Astrocyte (in vitro differentiated cells and primary cell): ENCODE measurements at regions not wholly inside any gene's neighbourhood (a gene's known extent, or its start where the extent isn't known, plus 50 kb on each side); places are given as distances from the start of the nearest gene placed in this dataset.

Experiments
- EZH2 ChIP-seq: IDR thresholded peaks from 2 replicates; pipeline ENCODE4 v1.6.1; 2012; ENCODE audit warnings: mild to moderate bottlenecking, low read length, inconsistent platforms; ENCODE audit not compliant: insufficient read depth
- TF ChIP-seq, protein P1 (sequence below): IDR thresholded peaks from 2 replicates; pipeline ENCODE4 v1.5.1; 2011; ENCODE audit warnings: low read depth, mild to moderate bottlenecking, inconsistent platforms, low read length, moderate library complexity; ENCODE audit not compliant: insufficient read depth

DNA sequence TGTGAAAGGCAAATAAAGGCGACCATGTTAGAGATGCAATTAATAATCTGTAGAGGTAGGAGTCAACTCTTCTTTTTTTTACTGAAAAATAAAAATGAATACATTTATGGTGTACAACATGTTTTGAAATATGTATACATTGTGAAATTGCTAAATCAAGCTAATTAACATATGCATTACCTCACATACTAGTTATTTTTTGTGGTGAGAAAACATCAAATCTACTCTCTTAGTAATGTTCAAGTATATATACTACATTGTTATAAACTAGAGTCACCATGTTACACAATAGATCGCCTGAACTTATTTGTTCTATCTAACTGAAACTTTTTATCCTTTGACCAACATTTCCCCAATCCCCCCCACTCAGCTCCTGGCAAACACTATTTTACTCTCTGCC is 143.2 kb downstream of the POU4F1 start:
- TF ChIP-seq, protein P1, sequence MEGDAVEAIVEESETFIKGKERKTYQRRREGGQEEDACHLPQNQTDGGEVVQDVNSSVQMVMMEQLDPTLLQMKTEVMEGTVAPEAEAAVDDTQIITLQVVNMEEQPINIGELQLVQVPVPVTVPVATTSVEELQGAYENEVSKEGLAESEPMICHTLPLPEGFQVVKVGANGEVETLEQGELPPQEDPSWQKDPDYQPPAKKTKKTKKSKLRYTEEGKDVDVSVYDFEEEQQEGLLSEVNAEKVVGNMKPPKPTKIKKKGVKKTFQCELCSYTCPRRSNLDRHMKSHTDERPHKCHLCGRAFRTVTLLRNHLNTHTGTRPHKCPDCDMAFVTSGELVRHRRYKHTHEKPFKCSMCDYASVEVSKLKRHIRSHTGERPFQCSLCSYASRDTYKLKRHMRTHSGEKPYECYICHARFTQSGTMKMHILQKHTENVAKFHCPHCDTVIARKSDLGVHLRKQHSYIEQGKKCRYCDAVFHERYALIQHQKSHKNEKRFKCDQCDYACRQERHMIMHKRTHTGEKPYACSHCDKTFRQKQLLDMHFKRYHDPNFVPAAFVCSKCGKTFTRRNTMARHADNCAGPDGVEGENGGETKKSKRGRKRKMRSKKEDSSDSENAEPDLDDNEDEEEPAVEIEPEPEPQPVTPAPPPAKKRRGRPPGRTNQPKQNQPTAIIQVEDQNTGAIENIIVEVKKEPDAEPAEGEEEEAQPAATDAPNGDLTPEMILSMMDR = no peak
- no peak for TF ChIP-seq EZH2
